Retinal pigment epithelial cell (primary cell): ENCODE measurements at regions not wholly inside any gene's neighbourhood (a gene's known extent, or its start where the extent isn't known, plus 50 kb on each side); places are given as distances from the start of the nearest gene placed in this dataset.

Experiments
- DNase-seq: peaks from one replicate; pipeline ENCODE4 v3.0.0-alpha.2; 2010; ENCODE audit warnings: low read depth
- H3K4me3 ChIP-seq: 2 replicates; pipeline ENCODE4 v1.5.1; 2011; ENCODE audit warnings: mild to moderate bottlenecking, low read length, control low read depth, moderate library complexity
- CTCF ChIP-seq: conservative IDR thresholded peaks from 2 replicates; pipeline ENCODE4 v1.5.1; 2011; ENCODE audit warnings: low read depth, low read length, control low read depth, inconsistent platforms

GRCh38 chr20:40205971-40206370, 483.1 kb downstream of the MAFB start:
- no peak for DNase-seq
- TF ChIP-seq CTCF, result no peak
- H3K4me3 ChIP-seq, result no peak overlapping the region

GRCh38 chr20:40203032-40203431, 486.0 kb downstream of the MAFB start:
- no peak overlapping the region for H3K4me3 ChIP-seq
- DNase-seq, result no peak
- no peak for TF ChIP-seq CTCF

- H3K4me3 ChIP-seq, result no peak overlapping the region
- no peak for TF ChIP-seq CTCF
- DNase-seq, result no peak
These were observed 491.3 kb downstream of the MAFB start for GRCh38 chr20:40197691-40198090.

- no peak for TF ChIP-seq CTCF
- H3K4me3 ChIP-seq, result no peak overlapping the region
- no peak for DNase-seq
These were observed 492.1 kb downstream of the MAFB start for GRCh38 chr20:40196846-40197436.

GRCh38 chr20:40195742-40196141, 493.3 kb downstream of the MAFB start:
- TF ChIP-seq CTCF, result no peak
- H3K4me3 ChIP-seq, result no peak overlapping the region

GRCh38 chr20:40192529-40192928, 496.5 kb downstream of the MAFB start:
- H3K4me3 ChIP-seq, result no peak overlapping the region
- no peak for TF ChIP-seq CTCF
- DNase-seq, result no peak

More at GRCh38 chr20:40195742-40196141, 493.3 kb downstream of the MAFB start:
- no peak for DNase-seq

- TF ChIP-seq CTCF, result no peak
- H3K4me3 ChIP-seq, result no peak overlapping the region
- no peak for DNase-seq
These were observed 497.0 kb downstream of the MAFB start for GRCh38 chr20:40192081-40192480.
